ENCODE measurements at regions not wholly inside any gene's neighbourhood (a gene's known extent, or its start where the extent isn't known, plus 50 kb on each side); places are given as distances from the start of the nearest gene placed in this dataset.

- DNase-seq (ENCODE audit: low spot score): no peak
Observed at GRCh38 chr2:479490-480176, 191.7 kb upstream of the ALKAL2 start.

- no peak for DNase-seq (ENCODE audit: low spot score)
Observed at GRCh38 chr2:479031-479430, 191.1 kb upstream of the ALKAL2 start.

DNA sequence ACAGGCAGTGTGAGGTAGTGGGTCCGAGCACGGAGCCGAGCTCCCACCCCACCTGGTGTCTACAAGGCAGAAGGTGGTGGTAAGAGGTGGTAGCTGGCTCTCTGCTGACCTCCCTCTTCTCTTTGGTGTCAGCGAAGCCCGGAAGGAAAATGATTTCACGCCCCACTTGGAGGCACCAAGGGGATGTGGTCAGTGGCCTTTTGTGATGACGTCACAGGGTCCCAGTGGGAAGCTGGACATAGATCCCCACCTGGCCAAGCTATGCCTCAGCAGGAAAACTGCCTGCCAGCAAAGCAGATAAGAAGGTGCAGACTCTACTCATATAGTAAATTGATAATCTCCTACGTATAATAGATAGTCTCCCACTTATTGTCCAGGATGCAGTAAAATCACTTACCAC is 183.7 kb upstream of the ALKAL2 start:
- DNase-seq (ENCODE audit: low spot score): no peak

DNA sequence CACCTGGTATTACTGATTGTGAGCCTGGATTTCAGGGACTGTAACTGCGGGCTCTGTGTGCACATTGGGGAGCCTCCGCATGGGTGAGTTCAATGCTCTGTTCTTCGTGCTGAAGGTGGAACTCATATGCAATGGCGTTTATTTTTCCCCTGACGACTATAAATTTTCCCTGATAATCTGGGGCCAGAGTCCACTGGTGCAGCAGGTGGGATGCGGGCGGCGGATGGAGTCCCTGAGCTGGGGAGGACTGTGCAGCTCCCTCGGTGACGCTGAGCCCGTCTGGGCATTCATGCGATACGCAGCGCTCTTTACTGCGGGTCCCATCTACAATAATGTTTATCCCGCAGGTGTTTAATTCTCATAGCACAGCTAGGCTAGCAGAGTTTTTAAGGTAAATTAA is 181.6 kb upstream of the ALKAL2 start:
- no peak for DNase-seq (ENCODE audit: low spot score)

DNA sequence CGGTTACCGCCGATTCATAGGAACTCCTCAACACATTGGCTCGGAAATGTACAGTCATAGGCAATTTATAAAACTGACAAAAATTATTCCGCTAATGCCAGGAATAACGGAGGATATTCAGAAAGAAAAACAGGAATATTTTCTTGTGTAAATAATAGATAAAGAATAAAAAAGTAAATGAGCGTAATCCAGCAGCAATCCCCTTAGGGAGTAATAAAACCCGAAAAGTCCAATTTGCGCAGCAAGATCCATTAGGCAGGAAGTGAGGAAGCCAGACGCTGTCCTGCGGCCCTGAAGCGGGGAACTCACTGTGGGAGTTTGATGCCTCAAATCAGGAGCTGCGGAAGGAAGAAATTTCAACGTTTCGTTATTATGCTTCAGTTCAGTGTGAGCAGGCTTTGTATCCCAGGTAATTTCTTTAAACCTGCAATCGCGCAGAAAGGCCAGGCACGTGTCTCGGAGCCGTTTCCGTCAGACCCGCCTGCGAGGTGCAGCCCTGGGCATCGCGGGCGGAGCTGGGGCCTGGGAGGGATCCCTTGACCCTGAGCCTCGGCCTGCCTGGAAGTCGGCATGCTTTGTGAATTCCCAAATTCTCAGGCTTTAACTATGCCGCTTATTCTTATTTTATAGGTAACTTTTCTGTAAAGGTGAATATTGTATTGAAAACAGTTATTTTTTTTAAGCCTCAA is 180.9 kb upstream of the ALKAL2 start:
- DNase-seq (ENCODE audit: low spot score): no peak

DNA sequence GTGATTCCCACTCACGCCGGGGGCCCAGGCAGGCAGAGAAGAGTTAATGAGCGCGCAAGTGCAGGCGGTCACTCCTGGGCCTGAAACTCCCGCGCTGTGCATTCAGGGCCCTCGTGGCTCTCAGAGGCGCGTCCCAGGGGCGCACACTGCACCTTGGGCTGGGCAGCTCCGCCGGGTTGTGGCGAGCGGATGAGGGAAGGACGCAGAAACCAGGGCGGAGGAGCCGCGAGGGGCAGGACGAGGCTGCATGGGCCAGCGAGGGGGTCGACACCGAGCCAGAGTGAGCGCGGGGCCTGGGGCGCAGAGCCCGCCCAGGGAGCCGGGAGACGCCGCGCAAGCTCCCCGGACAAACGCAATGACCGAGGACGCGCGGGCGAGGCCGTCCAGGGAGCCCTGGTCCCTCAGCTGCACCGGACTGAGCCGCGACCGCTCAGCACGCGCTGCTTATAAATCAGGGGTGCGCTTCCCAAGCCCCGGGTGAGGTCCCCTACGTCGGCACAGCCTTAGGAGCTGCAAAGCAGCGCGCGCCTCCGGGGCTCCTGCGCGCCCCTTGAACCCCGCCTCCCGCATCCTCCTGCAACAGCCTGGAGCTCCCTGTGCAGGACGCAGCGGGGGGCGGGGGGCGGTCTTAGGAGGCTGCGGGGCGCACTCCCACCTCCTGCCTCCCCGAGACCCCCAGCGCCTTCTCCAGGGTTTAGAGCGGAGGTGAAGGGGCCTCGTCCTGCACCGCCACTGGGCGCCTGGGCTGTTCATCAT is 180.2 kb upstream of the ALKAL2 start:
- no peak for DNase-seq (ENCODE audit: low spot score)

DNA sequence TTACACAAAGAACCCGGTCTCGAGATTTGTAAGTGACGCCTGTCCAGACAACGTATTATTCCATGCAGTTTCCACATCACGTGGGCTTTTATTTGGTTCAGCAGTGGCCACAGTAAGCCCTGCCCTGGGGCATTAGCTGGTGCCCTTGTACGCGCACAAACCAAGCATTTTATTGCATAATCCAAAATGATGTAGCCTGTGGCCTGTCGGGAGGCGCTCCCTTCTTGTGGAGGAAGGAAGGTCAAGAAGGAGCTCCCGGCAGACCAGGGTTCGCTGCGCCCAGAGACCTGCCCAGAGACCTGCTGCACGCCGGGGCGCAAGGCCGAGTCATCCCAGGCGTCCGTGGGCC is 179.6 kb upstream of the ALKAL2 start:
- no peak for DNase-seq (ENCODE audit: low spot score)

- DNase-seq (ENCODE audit: low spot score): no peak
Observed at GRCh38 chr2:467101-467500, 179.2 kb upstream of the ALKAL2 start.

DNA sequence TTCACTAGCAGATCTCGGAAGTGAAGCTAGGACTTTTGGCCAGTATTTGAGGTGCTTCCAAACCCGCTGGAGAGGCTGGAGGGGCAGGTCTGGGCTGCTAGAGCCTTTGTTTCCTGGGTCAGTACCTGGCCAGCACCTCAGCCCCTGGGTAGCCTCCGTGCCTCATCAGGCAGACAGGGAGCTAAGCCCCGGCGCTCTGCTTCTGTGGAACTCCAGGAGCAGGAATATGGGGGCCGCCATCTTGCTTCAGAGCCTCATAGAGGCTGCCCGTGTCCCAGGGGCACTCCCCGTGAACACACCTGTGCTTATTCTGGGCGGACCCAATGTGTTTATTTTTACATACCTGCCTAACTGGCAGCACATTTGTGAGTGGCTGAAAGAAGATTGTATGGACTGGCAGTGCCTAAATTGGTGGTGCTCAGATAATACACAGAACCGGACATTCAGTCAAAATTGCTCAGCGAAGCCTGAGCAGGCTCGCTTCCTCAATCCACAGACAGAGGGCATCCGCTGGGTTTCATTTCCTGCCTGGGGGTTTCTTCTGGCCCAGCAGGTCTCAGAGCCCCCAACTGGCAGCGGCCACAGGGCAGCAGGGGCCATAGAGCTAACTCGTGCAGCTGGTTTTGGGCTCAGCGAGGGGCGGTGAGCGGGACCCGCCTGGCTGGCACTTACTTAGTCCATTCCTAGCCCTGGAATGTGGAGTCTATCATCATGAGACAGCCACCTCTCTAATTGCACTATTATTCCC is 176.8 kb upstream of the ALKAL2 start:
- no peak for DNase-seq (ENCODE audit: low spot score)

- DNase-seq (ENCODE audit: low spot score): no peak
Observed at GRCh38 chr2:460861-461260, 173.0 kb upstream of the ALKAL2 start.

- no peak for DNase-seq (ENCODE audit: low spot score)
Observed at GRCh38 chr2:459931-460330, 172.0 kb upstream of the ALKAL2 start.

GRCh38 chr2:458425-458815 is 170.5 kb upstream of the ALKAL2 start:
- DNase-seq (ENCODE audit: low spot score): no peak

DNA sequence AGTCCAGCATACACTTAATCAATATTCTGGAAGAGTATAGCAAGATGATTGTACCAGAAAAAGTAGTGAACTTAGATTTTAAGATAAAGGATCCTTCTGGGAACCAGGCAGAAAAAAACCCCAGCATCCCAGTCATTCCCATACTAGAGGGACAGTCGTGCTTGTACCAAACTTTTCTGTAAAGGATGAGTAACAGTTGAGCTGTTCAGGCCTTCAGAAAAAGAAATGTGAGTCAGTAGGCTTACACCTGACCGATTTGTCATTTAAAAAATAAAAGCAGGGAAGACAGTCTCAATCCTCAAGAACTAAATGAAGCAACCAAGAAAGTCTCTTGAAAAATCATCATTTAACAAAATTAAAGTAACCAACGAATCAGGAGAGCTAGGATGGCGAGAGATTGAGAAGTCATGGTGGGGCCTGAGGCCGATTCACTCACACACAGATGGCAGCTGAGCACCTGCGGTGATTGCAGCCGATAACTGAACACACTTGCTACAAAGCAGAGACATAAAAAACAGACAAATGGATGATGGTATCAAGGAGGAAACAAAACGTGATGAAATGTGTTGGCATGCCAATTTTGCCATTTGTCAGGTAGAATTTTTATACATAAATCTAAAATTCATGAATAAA is 170.0 kb upstream of the ALKAL2 start:
- no peak for DNase-seq (ENCODE audit: low spot score)

- no peak for DNase-seq (ENCODE audit: low spot score)
Observed at GRCh38 chr2:457262-457661, 169.4 kb upstream of the ALKAL2 start.

DNA sequence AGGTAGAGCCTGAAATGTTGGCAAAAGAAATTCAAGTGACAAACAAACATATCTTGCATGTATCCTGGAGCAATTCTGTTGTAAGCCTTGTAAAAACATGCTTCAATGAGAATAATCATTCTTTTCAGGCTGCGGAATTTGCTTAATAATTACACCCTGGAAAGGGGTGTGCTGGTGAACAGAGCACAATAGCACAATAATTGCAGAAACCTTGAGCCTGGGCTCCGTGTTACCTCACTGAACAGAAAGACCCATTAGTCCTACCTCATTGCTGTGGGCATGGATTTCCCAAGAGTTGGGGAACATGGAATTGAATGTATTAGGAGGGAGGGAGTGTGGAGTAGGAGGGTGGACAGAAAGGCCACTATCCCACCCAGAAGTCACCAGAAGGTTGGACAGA is 168.0 kb upstream of the ALKAL2 start:
- DNase-seq (ENCODE audit: low spot score): no peak

GRCh38 chr2:455015-455705 is 167.3 kb upstream of the ALKAL2 start:
- no peak for DNase-seq (ENCODE audit: low spot score)

GRCh38 chr2:453132-453531 is 165.2 kb upstream of the ALKAL2 start:
- DNase-seq (ENCODE audit: low spot score): no peak

GRCh38 chr2:451495-451894 is 163.6 kb upstream of the ALKAL2 start:
- DNase-seq (ENCODE audit: low spot score): no peak

DNA sequence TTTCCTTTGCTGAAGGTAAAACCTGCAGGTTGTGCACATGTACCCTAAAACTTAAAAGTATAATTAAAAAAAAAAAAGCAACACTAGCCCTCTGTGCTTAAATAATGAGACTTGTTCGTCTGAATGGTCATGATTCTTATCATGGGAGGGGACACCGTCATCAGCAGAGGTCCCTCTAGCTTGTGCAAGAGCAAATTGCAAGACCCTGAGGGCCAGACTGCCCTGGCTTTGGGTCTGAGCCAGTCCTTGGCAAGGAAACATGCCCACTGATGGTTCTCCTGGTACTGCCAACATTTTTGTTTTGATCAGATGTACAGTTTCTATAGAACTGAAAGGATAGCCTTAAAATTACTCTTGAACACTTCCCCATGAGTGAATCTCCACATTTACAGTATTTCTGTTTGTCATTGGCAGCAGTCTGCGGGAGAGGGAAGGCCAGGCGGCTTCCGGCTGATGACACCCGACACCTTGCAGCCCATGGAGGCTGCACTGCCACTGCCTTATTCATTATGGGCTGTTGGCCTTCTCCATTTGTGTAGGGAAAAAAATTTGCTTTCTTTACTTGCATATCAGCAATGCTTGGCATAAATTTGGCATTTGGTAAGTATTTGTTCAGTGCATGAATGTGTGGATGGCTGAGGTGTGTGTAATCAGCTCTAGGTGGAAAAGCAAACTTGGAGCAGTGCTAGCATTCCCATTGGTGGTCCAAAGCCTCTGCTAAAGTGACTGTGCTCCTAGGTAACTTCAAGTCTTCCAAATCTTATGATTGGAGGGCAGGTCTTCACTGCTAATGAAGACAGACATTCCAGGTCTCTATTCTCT is 161.6 kb upstream of the ALKAL2 start:
- no peak for DNase-seq (ENCODE audit: low spot score)

- DNase-seq (ENCODE audit: low spot score): no peak
Observed at GRCh38 chr2:447902-448665, 160.2 kb upstream of the ALKAL2 start.

All from COLO829 (cell line).